T-helper 9 cell (primary cell): ENCODE measurements at regions not wholly inside any gene's neighbourhood (a gene's known extent, or its start where the extent isn't known, plus 50 kb on each side); places are given as distances from the start of the nearest gene placed in this dataset.

Experiments used
- DNase-seq: peaks from one replicate; pipeline ENCODE4 v3.0.0-alpha.2; 2020

- no peak for DNase-seq
Observed at GRCh38 chr6:137763436-137763835, 103.6 kb upstream of the TNFAIP3 start.

GRCh38 chr6:137763886-137764285 is 103.2 kb upstream of the TNFAIP3 start:
- no peak for DNase-seq

- no peak for DNase-seq
Observed at GRCh38 chr6:137764464-137764863, 102.6 kb upstream of the TNFAIP3 start.

- no peak for DNase-seq
Observed at GRCh38 chr6:137765059-137765458, 102.0 kb upstream of the TNFAIP3 start.

DNA sequence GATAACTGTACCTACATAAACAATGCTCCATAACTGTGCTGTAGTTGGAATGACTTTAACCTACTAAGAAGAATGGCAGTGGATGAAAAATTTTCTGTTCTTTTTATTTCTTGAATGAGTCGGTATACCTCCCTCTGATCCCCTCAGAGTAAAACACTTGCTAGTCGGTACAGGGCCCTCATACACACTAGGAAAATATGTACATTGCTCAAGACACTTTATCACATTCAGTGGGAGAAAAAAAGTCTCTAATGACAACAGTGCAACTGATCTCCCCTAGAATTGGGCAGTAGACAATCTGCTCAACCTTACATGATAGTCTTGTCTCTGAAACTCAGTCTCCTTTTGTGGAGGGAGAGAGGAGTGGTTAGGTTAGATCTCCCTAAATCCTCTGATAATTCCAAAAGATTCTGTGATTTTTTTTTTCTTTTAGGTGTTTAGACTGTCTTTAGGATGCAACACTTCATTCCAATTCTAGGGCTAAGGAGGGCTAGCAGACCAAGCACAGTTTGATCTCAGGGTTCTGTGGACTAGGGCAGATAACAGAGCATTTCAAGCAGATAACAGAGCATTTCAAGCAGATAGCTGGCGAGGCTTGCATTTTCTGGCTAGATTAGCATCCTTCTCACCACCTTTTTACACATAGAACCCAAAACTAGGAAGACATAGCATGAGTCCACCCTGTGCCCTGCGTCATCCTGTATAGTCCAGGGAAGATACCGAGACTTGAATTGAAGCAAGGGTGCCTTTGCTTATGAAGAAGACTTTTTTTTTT is 100.3 kb upstream of the TNFAIP3 start:
- no peak for DNase-seq

GRCh38 chr6:137767465-137767864 is 99.6 kb upstream of the TNFAIP3 start:
- DNase-seq: no peak

DNA sequence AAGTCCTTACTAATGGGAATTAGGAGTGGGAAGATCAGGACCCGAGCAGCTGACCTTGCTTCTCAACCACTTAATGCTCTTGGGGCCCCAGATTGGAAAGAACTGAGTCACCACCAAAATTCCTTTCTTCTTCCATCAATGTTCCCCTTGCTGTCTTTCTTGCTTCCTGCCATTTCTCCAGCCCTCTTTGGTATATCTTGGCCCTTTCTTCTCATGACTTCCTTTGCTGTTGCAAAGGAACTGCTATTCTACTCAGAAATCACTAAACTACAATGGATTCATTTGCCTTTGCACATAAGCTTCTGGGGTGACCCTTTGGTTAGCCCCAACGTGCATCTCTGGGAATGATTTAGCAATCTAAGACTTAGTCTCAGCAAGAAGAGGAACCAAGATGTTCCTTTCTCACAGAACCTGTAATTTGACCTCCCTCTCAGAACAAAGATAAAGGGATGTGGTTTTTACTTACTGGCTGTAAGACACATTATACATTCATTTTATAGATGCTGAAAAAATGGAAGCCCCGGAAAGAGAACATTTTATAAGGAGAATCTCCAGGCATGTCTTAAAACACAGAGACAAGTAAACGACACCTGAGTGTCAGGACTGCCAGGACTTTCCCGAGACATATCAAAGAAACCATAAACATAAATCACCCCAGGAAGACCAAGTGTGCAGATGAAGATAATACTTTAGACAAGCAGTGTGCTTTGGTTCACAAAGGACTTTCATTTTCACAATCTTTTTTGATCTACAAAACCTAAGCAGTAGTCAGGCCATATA is 99.0 kb upstream of the TNFAIP3 start:
- DNase-seq: no peak

DNA sequence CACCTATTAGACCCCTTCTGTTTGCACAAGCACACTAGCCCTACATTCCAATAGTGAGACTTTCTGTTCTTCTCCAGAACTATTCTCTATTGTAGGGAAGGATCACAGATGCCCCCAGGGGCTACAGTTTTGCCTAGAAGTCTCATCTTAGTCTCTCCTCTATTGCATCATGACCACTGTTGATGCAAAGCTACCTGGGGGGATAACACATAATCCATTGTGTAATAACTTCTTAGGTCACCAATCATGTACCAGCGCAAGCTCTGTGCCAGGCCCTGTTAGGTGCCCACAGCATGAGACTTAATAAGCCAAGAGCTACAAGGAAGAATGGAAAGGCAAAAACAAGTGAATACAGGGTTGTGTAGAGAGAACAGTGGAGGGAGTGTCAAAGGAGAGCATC is 98.1 kb upstream of the TNFAIP3 start:
- no peak for DNase-seq

DNA sequence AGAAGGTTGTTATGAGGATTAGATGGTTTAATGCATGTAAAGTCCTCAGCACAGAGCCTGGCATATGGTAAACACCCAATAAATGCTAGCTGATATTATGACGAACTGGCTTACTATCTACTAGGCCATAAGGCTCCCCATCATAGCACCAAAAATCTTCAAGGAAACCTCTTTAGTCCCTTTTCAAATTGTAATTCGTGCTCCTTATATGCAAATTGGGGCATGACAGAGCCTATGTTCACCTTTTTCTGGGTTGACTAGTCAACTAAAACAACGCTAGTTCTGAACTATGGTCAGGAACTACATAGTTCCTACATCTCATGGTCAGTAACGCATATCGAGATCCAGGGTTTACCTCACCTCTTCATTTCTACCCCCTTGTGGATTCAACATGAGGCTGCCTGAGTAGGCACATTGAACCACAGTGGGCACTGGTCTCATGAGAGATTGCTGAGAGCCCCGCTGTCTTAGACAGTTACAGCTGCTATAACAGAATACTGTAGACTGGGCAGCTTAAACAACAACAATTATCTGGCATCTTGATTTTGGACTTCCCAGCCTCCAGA is 97.2 kb upstream of the TNFAIP3 start:
- DNase-seq: no peak

DNA sequence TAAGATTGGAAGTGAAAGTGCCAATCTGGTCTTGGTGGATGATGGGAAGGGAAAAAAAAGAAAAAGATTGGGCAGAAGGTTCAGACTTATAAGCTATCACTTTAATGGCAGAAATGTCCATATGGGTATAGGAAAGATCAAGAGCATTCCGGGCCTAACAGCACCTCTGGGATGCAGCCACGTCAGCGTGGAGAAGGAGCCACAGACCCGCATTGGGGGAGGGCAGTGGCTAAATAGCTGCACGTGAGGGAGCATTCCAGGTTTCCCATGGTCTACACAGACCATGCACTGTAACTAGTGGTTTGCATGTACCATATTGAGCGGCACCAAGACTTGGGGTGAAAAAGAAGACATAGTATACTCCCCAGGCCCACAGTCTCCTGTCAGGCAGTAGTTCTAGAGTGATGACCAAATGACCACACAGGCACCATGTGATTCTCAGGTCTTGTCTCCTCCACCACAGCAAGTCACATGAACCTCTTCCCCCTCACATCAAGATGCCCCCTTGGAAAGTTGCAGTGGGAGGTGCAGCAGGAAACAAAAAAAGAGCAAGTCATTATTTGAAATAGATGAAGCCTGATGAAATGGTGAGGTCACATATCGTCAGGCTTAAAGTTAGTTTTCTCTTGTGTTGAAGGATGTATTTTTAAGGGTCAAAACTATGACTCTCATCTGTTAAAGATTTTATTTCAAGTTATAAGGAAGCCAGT is 94.4 kb upstream of the TNFAIP3 start:
- no peak for DNase-seq

- no peak for DNase-seq
Observed at GRCh38 chr6:137775227-137775626, 91.8 kb upstream of the TNFAIP3 start.

GRCh38 chr6:137775720-137776119 is 91.3 kb upstream of the TNFAIP3 start:
- no peak for DNase-seq

DNA sequence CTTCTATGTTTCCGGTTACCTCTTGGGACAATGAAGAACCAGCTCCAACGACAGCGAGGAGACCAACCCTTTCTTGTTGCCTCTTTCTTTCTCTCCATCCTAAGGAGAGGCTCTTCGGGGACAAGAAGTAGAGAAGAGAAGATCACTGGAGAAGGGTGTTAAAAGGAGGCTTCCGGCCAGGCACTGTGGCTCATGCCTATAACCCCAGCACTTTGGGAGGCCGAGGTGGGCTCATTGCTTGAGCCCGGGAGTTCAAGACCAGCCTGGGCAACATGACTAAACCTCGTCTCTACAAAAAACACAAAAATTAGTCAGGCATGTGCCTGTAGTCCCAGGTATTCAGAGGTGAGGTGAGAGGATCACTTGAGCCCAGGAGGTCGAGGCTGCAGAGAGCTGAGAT is 90.8 kb upstream of the TNFAIP3 start:
- DNase-seq: no peak

DNA sequence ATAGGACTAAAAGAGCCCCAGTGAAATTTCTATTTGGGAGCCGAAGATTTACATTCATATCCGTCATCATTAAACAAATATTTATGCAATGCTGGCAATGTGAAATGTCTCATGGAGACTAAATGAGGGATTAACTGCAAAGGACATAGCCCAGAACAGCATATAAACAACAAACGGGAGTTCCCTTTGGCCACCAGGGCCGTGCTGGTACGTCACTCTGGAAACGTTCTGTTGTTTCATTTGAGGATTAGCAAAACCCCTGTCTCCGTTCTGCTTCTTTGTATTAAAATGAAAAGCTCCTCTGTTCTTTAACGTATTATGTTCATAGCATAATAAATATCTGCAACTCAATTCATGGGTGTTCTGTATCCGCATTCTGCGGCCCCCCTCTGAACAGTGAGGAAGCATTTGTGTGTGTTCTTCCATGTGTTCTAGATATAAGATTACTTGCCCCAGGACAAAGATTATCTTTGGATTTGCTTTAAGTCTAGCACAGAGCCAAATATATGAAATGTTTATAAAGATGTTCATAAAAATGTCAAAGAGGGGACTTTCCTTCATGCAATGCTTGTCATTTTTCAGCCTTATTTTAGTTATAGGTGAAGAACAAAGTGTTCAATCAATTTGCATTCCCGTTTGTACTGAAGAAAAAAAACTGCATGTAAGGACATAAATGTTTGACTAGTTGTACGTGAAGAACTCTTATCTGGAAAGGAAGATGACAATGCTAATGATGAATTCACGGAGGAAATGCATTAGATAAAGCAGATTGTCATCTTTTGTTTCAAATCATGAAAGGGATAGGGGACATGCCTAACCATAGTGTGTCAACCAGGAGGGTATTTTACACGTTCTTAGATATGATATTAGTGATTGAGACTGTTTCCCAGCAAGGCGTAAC is 90.0 kb upstream of the TNFAIP3 start:
- no peak for DNase-seq

DNA sequence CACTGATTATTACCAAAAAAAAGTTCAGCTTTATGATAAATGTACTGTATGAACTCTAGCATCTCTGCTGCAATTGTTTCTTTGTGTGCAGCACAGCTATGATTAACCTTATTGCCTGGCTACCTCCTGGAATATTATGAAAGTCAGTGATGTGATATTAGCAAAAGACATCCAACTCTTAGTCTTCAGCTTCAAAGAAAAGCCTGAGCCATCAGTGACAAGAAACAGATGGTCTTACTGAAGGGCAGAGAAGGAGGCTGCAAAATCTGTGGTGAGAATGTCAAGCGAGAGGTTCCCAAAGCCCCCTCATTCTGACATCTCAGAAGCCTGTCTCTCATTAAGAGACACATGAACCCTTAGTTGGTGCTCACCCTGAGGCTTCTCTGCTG is 89.4 kb upstream of the TNFAIP3 start:
- no peak for DNase-seq

DNA sequence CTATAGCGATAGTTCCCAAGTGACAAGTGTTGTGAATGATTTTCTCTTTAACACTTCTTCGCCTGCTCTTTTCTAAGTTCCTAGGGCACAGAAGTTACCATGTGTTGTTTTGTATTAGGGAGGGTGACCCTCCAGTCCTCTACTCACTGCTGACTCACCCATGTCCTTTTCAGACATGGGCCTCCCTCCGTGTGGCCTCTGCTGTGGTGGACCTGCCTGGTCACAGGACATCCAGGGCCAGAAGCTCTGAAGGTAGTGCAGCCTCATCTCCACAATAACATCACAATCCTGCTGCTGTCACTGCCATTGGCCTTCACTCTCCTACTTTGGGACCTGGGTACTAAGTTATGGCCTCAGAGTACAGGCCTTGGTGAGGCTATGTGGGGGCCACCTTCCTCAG is 87.1 kb upstream of the TNFAIP3 start:
- DNase-seq: no peak

DNA sequence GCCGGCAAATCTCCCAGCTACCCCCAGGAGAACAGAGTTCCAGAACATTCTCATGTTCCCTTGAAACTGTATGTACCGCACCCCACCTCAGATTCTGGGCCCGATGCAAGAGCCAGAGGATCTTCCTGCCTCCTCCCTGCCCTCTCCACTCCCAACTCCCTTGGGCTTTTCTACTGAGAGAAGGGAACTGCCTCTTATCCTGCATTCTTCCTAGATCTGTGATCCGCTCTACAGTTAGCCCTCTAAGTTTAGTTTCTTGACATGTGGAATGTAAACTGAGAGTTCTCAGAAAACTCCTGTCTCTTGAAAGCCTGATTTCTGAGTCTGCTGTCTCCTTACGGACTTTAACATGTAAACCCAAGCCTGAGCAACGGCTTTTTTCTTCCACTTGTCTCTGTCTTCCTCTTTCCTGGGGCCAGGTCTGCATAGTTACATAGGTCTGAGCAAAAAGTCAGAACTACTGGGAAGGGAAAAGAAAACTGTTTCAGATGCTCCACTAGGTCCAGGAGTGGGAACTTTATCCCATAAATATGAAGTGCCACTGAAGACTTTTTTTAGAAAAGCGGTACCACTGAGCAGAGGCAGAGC is 86.5 kb upstream of the TNFAIP3 start:
- DNase-seq: no peak

DNA sequence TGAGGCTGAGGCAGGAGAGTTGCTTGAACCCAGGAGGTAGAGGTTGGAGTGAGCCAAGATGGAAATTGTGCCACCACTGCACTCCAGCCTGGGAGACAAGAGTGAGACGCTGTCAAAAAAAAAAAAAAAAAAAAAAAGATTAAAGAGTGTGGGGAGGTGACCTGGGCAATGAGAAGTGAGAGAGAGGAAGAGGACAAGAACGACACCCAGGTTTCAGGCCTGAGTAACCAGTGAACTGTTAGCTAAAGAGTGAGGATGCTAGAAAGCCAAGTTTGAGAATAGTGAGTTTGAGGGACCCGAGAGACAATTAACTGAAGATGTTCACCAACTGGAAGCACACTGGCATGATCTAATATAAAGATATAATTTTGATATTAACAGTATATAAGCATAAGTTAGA is 85.4 kb upstream of the TNFAIP3 start:
- DNase-seq: no peak

- DNase-seq: no peak
Observed at GRCh38 chr6:137782166-137783039, 84.7 kb upstream of the TNFAIP3 start.

DNA sequence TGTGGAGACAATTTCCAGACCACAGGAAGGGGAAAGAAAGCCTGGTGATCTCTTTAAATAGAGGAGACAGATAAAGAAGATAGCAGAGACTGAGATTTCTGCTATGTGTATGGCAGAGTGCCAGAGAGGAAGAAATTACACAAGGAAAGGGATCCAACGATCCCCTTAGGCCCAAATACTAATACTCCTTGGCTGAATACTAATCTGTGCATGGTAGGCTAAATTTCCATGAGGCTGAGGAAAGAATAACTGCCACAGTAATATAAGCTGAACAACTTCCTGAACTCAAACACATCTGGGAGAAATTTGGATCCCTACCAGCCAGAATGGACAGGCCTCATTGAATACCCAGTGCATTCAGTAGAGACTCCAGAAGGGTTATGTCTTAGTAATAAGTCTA is 83.3 kb upstream of the TNFAIP3 start:
- DNase-seq: no peak

- DNase-seq: no peak
Observed at GRCh38 chr6:137784583-137784982, 82.5 kb upstream of the TNFAIP3 start.
